Lower leg skin (tissue), 3 donors: ENCODE measurements at regions not wholly inside any gene's neighbourhood (a gene's known extent, or its start where the extent isn't known, plus 50 kb on each side); places are given as distances from the start of the nearest gene placed in this dataset.

ENCODE experiments used
- POLR2A ChIP-seq, 2 donors: fragments of 450-650 bp; IDR thresholded peaks; one replicate each; pipeline ENCODE4 v1.6.1; 2016 to 2017; ENCODE audit warnings: antibody characterized with exemption in 2 of 2, mild to moderate bottlenecking in 1 of 2, moderate library complexity in 1 of 2
- TF ChIP-seq, protein P1 (sequence below), 3 donors: fragments of 450-650 bp; IDR thresholded peaks; one replicate each; pipeline ENCODE4 v1.5.1; 2016; ENCODE audit warnings: antibody characterized with exemption in 3 of 3, mild to moderate bottlenecking in 3 of 3, moderate library complexity in 2 of 3

DNA sequence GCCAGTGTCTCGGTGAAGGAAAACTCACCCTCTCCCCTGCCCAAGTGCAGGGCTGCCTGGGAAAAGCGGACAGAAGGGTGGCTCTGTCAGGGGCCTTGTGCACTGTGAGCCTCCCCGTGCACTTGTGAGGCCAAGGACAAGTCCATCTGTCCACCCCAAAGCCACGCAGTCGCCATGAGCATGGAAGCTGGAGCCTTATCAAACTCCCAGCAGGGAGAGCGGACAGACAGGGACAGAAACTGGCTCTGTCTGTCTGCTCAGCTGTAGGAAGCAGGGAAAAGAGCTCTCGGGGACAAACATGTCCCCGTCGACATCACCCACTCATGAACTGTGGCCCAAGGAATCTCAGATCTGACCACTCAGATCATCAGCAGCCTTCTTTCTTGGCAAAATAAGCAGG lies 1385.4 kb downstream of the TBC1D22A start:
- TF ChIP-seq, protein P1, sequence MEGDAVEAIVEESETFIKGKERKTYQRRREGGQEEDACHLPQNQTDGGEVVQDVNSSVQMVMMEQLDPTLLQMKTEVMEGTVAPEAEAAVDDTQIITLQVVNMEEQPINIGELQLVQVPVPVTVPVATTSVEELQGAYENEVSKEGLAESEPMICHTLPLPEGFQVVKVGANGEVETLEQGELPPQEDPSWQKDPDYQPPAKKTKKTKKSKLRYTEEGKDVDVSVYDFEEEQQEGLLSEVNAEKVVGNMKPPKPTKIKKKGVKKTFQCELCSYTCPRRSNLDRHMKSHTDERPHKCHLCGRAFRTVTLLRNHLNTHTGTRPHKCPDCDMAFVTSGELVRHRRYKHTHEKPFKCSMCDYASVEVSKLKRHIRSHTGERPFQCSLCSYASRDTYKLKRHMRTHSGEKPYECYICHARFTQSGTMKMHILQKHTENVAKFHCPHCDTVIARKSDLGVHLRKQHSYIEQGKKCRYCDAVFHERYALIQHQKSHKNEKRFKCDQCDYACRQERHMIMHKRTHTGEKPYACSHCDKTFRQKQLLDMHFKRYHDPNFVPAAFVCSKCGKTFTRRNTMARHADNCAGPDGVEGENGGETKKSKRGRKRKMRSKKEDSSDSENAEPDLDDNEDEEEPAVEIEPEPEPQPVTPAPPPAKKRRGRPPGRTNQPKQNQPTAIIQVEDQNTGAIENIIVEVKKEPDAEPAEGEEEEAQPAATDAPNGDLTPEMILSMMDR (IDR thresholded peaks at IDR 0.05), result no peak
- TF ChIP-seq POLR2A (IDR thresholded peaks at IDR 0.05), result no peak
